Cardiac muscle cell (in vitro differentiated cells and primary cell): ENCODE measurements at regions not wholly inside any gene's neighbourhood (a gene's known extent, or its start where the extent isn't known, plus 50 kb on each side); places are given as distances from the start of the nearest gene placed in this dataset.

ENCODE experiments used
- DNase-seq, 2 donors: peaks; one replicate each; pipeline versions ENCODE4 v3.0.0 to v3.0.0-alpha.2; 2010 to 2017; ENCODE audit warnings: low read depth in 1 of 2, low spot score in 1 of 2
- H3K27ac ChIP-seq: fragments of 200-600 bp; sonication (generic); 2 replicates; pipeline ENCODE4 v1.5.1; 2016
- H3K27me3 ChIP-seq: fragments of 200-600 bp; sonication (generic); 2 replicates; pipeline ENCODE4 v1.6.0; 2016; ENCODE audit warnings: control low read depth
- H3K36me3 ChIP-seq: fragments of 200-600 bp; sonication (generic); 2 replicates; pipeline ENCODE4 v1.5.1; 2016; ENCODE audit warnings: control low read depth
- H3K4me1 ChIP-seq: fragments of 200-600 bp; sonication (generic); 2 replicates; pipeline ENCODE4 v1.8.1; 2017; ENCODE audit warnings: low read depth, mild to moderate bottlenecking, mixed run types
- H3K4me3 ChIP-seq: fragments of 200-600 bp; sonication (generic); 2 replicates; pipeline ENCODE4 v1.5.1; 2016; ENCODE audit warnings: mild to moderate bottlenecking
- H3K9me3 ChIP-seq: fragments of 200-600 bp; sonication (generic); 2 replicates; pipeline ENCODE4 v1.5.1; 2017; ENCODE audit warnings: low read depth, mild to moderate bottlenecking, control low read depth
- CTCF ChIP-seq: IDR thresholded peaks from 2 replicates; pipeline ENCODE4 v1.5.1; 2012; ENCODE audit warnings: low read depth, mild to moderate bottlenecking, low read length

GRCh38 chr5:23963449-23963848, 456.0 kb downstream of the PRDM9 start:
- H3K9me3 ChIP-seq, result no peaks in the 10 kb centered on the region
- H3K27me3 ChIP-seq, result no peaks in the 10 kb centered on the region
- TF ChIP-seq CTCF, result no peak
- H3K36me3 ChIP-seq, result no peaks in the 10 kb centered on the region
- no peak overlapping the region for H3K27ac ChIP-seq
- no peak for DNase-seq
- H3K4me1 ChIP-seq, result no peaks in the 10 kb centered on the region
- H3K4me3 ChIP-seq, result no peak overlapping the region

GRCh38 chr5:23977365-23977764, 470.0 kb downstream of the PRDM9 start:
- no peak for TF ChIP-seq CTCF
- no peaks in the 10 kb centered on the region for H3K9me3 ChIP-seq
- no peak for DNase-seq
- H3K36me3 ChIP-seq, result no peaks in the 10 kb centered on the region
- no peaks in the 10 kb centered on the region for H3K4me1 ChIP-seq
- H3K27me3 ChIP-seq, result no peaks in the 10 kb centered on the region
- H3K4me3 ChIP-seq, result no peak overlapping the region
- no peak overlapping the region for H3K27ac ChIP-seq

- no peak for DNase-seq
- no peak for TF ChIP-seq CTCF
- Histone ChIP-seq H3K27me3 (no peaks in the 10 kb centered on the region), H3K4me1 (no peaks in the 10 kb centered on the region), H3K27ac (no peak overlapping the region), H3K9me3 (no peaks in the 10 kb centered on the region), H3K36me3 (no peaks in the 10 kb centered on the region), H3K4me3 (no peak overlapping the region)
Observed at GRCh38 chr5:23977997-23978396, 470.6 kb downstream of the PRDM9 start.

GRCh38 chr5:23991406-23991805, 484.0 kb downstream of the PRDM9 start:
- H3K4me1 ChIP-seq, result peaks cover under 1% of the 10 kb centered on the region
- no peak for TF ChIP-seq CTCF
- no peaks in the 10 kb centered on the region for H3K36me3 ChIP-seq
- no peaks in the 10 kb centered on the region for H3K9me3 ChIP-seq
- no peaks in the 10 kb centered on the region for H3K27me3 ChIP-seq
- no peak overlapping the region for H3K27ac ChIP-seq
- H3K4me3 ChIP-seq, result no peak overlapping the region
- no peak for DNase-seq

- H3K27me3 ChIP-seq, result no peaks in the 10 kb centered on the region
- peaks cover 6% of the 10 kb centered on the region for H3K4me1 ChIP-seq
- H3K4me3 ChIP-seq, result no peak overlapping the region
- DNase-seq, result no peak
- TF ChIP-seq CTCF, result no peak
- no peaks in the 10 kb centered on the region for H3K36me3 ChIP-seq
- no peak overlapping the region for H3K27ac ChIP-seq
- no peaks in the 10 kb centered on the region for H3K9me3 ChIP-seq
Observed at GRCh38 chr5:23994581-23995370, 487.4 kb downstream of the PRDM9 start.
